ENCODE measurements at regions not wholly inside any gene's neighbourhood (a gene's known extent, or its start where the extent isn't known, plus 50 kb on each side); places are given as distances from the start of the nearest gene placed in this dataset.

GRCh38 chr11:23570828-23571227 lies 710.6 kb upstream of the CCDC179 start:
- no peak for TF ChIP-seq CTCF (IDR thresholded peaks at IDR 0.05)
- no peak for TF ChIP-seq POLR2A (IDR thresholded peaks at IDR 0.05)

GRCh38 chr11:23573429-23573828 lies 713.2 kb upstream of the CCDC179 start:
- Histone ChIP-seq H3K27me3 (no peaks in the 10 kb centered on the region), H3K36me3 (no peaks in the 10 kb centered on the region), H3K27ac (no peak overlapping the region), H3K9me3 (no peaks in the 10 kb centered on the region), H3K4me3 (no peak overlapping the region), H3K4me1 (no peaks in the 10 kb centered on the region)
- TF ChIP-seq CTCF (IDR thresholded peaks at IDR 0.05), result no peak
- no peak for TF ChIP-seq POLR2A (IDR thresholded peaks at IDR 0.05)
- DNase-seq (no peak), ATAC-seq (no peak)
- 47 to 60% (median 56%) methylated on average over 1 of the region's 1 CpG for WGBS, 4 donors
- intact Hi-C loops (cut with DNase I), result no loop called here

More at GRCh38 chr11:23570828-23571227, 710.6 kb upstream of the CCDC179 start:
- DNase-seq (no peak), ATAC-seq (no peak)
- H3K27ac ChIP-seq, result no peak overlapping the region
- intact Hi-C loops (cut with DNase I), result no loop called here
- no peaks in the 10 kb centered on the region for H3K4me1 ChIP-seq
- H3K36me3 ChIP-seq, result no peaks in the 10 kb centered on the region
- H3K9me3 ChIP-seq, result no peaks in the 10 kb centered on the region
- H3K4me3 ChIP-seq, result no peak overlapping the region
- no peaks in the 10 kb centered on the region for H3K27me3 ChIP-seq

GRCh38 chr11:23574149-23574548 lies 713.9 kb upstream of the CCDC179 start:
- no peaks in the 10 kb centered on the region for H3K4me1 ChIP-seq
- H3K9me3 ChIP-seq, result no peaks in the 10 kb centered on the region
- no peak overlapping the region for H3K4me3 ChIP-seq
- ATAC-seq (no peak), DNase-seq (no peak)
- TF ChIP-seq CTCF (IDR thresholded peaks at IDR 0.05) (no peak), POLR2A (IDR thresholded peaks at IDR 0.05) (no peak)
- intact Hi-C loops (cut with DNase I), result no loop called here
- H3K27me3 ChIP-seq, result no peaks in the 10 kb centered on the region
- no peaks in the 10 kb centered on the region for H3K36me3 ChIP-seq
- H3K27ac ChIP-seq, result no peak overlapping the region
- WGBS, 4 donors, result 52 to 79% (median 69%) methylated on average over 3 of the region's 3 CpGs

GRCh38 chr11:23577296-23577695 lies 717.0 kb upstream of the CCDC179 start:
- 74 to 87% (median 82%) methylated on average over 2 of the region's 2 CpGs for WGBS, 4 donors
- no peaks in the 10 kb centered on the region for H3K36me3 ChIP-seq
- no peaks in the 10 kb centered on the region for H3K27me3 ChIP-seq
- H3K4me3 ChIP-seq, result no peak overlapping the region
- H3K27ac ChIP-seq, result no peak overlapping the region
- DNase-seq, result no peak
- no peaks in the 10 kb centered on the region for H3K4me1 ChIP-seq
- ATAC-seq, result no peak
- TF ChIP-seq CTCF (IDR thresholded peaks at IDR 0.05) (no peak), POLR2A (IDR thresholded peaks at IDR 0.05) (no peak)
- intact Hi-C loops (cut with DNase I), result no loop called here
- H3K9me3 ChIP-seq, result no peaks in the 10 kb centered on the region
